ENCODE measurements at regions not wholly inside any gene's neighbourhood (a gene's known extent, or its start where the extent isn't known, plus 50 kb on each side); places are given as distances from the start of the nearest gene placed in this dataset.
"Not testable (repeated sequence)": the region's sequence is repeated elsewhere in the genome, so short reads cannot be mapped to it uniquely, and the experiment has no call there.

DNA sequence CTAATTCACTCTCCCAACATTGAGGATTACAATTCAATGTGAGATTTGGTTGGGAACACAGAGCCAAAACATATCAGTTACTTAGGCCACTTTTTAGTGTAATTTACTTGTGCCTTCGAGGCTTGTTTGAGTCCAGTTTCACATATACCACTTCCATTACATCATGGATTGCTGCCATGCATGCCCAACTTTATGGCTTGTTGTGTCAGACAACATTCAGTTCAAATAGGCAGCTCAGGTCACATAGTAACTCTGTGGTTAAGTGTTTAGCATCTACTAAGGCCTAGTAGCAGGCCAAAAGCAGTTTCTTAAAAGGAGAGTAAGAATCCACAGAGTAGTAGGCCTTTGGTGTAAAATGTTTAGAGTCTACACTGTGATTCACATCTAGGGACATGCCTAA is 164.3 kb upstream of the GMNC start:
- no peaks in the 10 kb centered on the region for H3K9me2 ChIP-seq (replicated peaks; ENCODE audit: insufficient read depth, low read length)
- H3K4me2 ChIP-seq (ENCODE audit: low read depth, low read length, poor library complexity, severe bottlenecking) = no peak overlapping the region
- DNase-seq = peak; percentile 29
- no peaks in the 10 kb centered on the region for H3K27me3 ChIP-seq (ENCODE audit: low read length)
- H3K36me3 ChIP-seq (ENCODE audit: insufficient read depth, low read length) = no peaks in the 10 kb centered on the region
- no peaks in the 10 kb centered on the region for H4K20me1 ChIP-seq (ENCODE audit: insufficient read depth, low read depth, low read length)
- no peaks in the 10 kb centered on the region for H3K4me1 ChIP-seq (ENCODE audit: low read length)
- no peak overlapping the region for H3K4me3 ChIP-seq (ENCODE audit: low read length)
- peaks cover 18% of the 10 kb centered on the region; the same call in 1 of the 2 replicates for H3K9me3 ChIP-seq (ENCODE audit: low read length)
- no peak overlapping the region for H2AFZ ChIP-seq (ENCODE audit: low read length)
- H3K27ac ChIP-seq (ENCODE audit: low read length) = no peak overlapping the region
- H3K9ac ChIP-seq (ENCODE audit: low read length) = no peak overlapping the region
- H3K79me2 ChIP-seq (ENCODE audit: low read length) = no peaks in the 10 kb centered on the region

DNA sequence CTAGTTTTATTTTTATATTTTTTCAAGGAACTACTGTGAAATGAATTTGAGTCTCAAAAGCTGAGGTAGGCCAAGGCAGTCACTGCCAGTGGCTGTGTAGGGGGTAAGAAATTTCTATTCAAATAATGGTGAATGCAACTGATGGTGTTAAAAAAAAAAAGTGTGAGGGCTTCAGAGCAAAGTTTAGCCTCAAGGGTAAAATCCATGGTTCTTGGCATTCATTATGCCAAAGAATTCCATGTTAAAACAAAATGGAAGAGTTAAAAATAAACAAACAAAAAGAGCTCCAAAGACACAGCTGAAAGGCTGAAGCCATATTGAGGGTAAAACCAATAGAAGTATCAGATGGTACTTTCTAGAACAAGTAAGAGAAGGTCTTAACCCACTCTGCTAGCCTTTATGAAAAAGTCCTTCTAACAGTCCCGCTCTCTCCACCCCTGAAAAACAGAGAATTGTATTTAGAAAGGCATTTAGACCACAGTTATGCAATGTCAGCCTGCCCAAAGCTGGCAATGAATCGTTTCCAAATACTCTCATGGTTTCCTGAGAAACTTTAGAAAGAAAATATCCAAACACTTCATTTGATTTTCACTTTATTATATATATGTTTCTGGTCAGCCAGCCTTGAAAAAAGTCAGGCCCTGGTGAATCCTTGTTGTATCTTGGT is 158.4 kb upstream of the GMNC start:
- H3K9me2 ChIP-seq (replicated peaks; ENCODE audit: insufficient read depth, low read length) = no peaks in the 10 kb centered on the region

DNA sequence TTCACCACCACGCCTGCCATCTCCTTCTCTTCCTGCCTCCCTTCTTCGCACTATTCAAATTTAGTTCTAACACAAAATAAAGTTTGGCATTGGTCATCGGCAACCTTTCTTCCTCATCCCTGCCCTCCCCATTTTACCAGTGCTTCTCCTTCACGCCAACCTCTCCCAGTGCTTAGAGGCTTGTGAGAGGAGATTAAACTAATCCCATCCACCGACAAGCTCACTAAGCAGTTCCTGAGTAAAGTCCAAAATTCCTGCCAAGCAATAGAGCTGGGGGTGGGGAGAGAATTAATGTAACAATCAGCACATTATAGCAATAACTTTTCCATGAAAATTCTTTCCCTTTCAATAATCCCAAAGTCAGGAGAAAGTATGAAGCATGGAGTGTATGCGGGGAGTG is 157.4 kb upstream of the GMNC start:
- Histone ChIP-seq H3K9me3 (ENCODE audit: low read length) (peaks cover 12% of the 10 kb centered on the region), H3K9ac (ENCODE audit: low read length) (no peak overlapping the region), H3K4me3 (ENCODE audit: low read length) (no peak overlapping the region), H2AFZ (ENCODE audit: low read length) (no peak overlapping the region), H4K20me1 (ENCODE audit: insufficient read depth, low read depth, low read length) (no peaks in the 10 kb centered on the region), H3K9me2 (replicated peaks; ENCODE audit: insufficient read depth, low read length) (no peaks in the 10 kb centered on the region), H3K36me3 (ENCODE audit: insufficient read depth, low read length) (no peaks in the 10 kb centered on the region), H3K27me3 (ENCODE audit: low read length) (no peaks in the 10 kb centered on the region), H3K4me1 (ENCODE audit: low read length) (no peaks in the 10 kb centered on the region), H3K27ac (ENCODE audit: low read length) (no peak overlapping the region), H3K4me2 (ENCODE audit: low read depth, low read length, poor library complexity, severe bottlenecking) (no peak overlapping the region), H3K79me2 (ENCODE audit: low read length) (no peaks in the 10 kb centered on the region)
- DNase-seq = no peak

More for the DNA sequence above, 158.4 kb upstream of the GMNC start:
- H3K79me2 ChIP-seq (ENCODE audit: low read length) = no peaks in the 10 kb centered on the region
- no peak overlapping the region for H3K27ac ChIP-seq (ENCODE audit: low read length)
- DNase-seq = no peak
- no peak overlapping the region for H2AFZ ChIP-seq (ENCODE audit: low read length)
- no peaks in the 10 kb centered on the region for H3K36me3 ChIP-seq (ENCODE audit: insufficient read depth, low read length)
- no peaks in the 10 kb centered on the region for H3K4me1 ChIP-seq (ENCODE audit: low read length)
- H3K4me3 ChIP-seq (ENCODE audit: low read length) = no peak overlapping the region
- peaks cover 18% of the 10 kb centered on the region for H3K9me3 ChIP-seq (ENCODE audit: low read length)
- no peak overlapping the region for H3K4me2 ChIP-seq (ENCODE audit: low read depth, low read length, poor library complexity, severe bottlenecking)
- no peak overlapping the region for H3K9ac ChIP-seq (ENCODE audit: low read length)
- no peaks in the 10 kb centered on the region for H3K27me3 ChIP-seq (ENCODE audit: low read length)
- no peaks in the 10 kb centered on the region for H4K20me1 ChIP-seq (ENCODE audit: insufficient read depth, low read depth, low read length)

- peaks cover 11% of the 10 kb centered on the region for H3K9me3 ChIP-seq (ENCODE audit: low read length)
- H2AFZ ChIP-seq (ENCODE audit: low read length); H3K27me3 ChIP-seq (ENCODE audit: low read length); H3K27ac ChIP-seq (ENCODE audit: low read length); H3K9me2 ChIP-seq (replicated peaks; ENCODE audit: insufficient read depth, low read length); H3K36me3 ChIP-seq (ENCODE audit: insufficient read depth, low read length); H3K9ac ChIP-seq (ENCODE audit: low read length); H3K4me3 ChIP-seq (ENCODE audit: low read length); H3K4me2 ChIP-seq (ENCODE audit: low read depth, low read length, poor library complexity, severe bottlenecking); H4K20me1 ChIP-seq (ENCODE audit: insufficient read depth, low read depth, low read length); H3K79me2 ChIP-seq (ENCODE audit: low read length); DNase-seq; H3K4me1 ChIP-seq (ENCODE audit: low read length): not testable (repeated sequence)
Observed at GRCh38 chr3:191015960-191016359, 153.5 kb upstream of the GMNC start.

DNA sequence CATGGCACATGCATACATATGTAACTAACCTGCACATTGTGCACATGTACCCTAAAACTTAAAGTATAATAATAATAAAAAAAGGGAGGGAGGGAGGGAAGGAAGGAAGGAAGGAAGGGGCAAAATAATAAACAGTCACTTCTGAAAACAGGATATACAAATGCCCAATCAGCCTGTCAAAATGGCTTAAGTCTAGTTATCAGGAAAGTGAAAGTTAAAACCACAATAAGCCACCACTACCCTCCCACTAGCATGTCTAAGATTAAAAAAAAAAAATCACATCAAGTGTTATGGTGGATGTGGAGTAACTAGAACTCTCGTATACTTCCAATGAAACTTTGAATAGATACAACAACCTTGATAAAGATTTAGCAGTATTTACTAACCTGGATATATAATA is 145.6 kb upstream of the GMNC start:
- no peaks in the 10 kb centered on the region for H3K79me2 ChIP-seq (ENCODE audit: low read length)
- no peak overlapping the region for H2AFZ ChIP-seq (ENCODE audit: low read length)

GRCh38 chr3:191005790-191006189 is 143.3 kb upstream of the GMNC start:
- no peaks in the 10 kb centered on the region for H3K4me1 ChIP-seq (ENCODE audit: low read length)
- no peak overlapping the region for H3K4me3 ChIP-seq (ENCODE audit: low read length)
- H3K9me3 ChIP-seq (ENCODE audit: low read length) = peaks cover 41% of the 10 kb centered on the region
- no peaks in the 10 kb centered on the region for H3K9me2 ChIP-seq (replicated peaks; ENCODE audit: insufficient read depth, low read length)
- H3K36me3 ChIP-seq (ENCODE audit: insufficient read depth, low read length) = no peaks in the 10 kb centered on the region
- H4K20me1 ChIP-seq (ENCODE audit: insufficient read depth, low read depth, low read length) = no peaks in the 10 kb centered on the region
- H3K27ac ChIP-seq (ENCODE audit: low read length) = no peak overlapping the region
- no peak overlapping the region for H3K4me2 ChIP-seq (ENCODE audit: low read depth, low read length, poor library complexity, severe bottlenecking)
- H2AFZ ChIP-seq (ENCODE audit: low read length) = no peak overlapping the region
- H3K79me2 ChIP-seq (ENCODE audit: low read length) = no peaks in the 10 kb centered on the region
- H3K27me3 ChIP-seq (ENCODE audit: low read length) = no peaks in the 10 kb centered on the region
- DNase-seq = no peak
- H3K9ac ChIP-seq (ENCODE audit: low read length) = no peak overlapping the region

More for the DNA sequence above, 145.6 kb upstream of the GMNC start:
- no peak overlapping the region for H3K27ac ChIP-seq (ENCODE audit: low read length)
- H3K9me3 ChIP-seq (ENCODE audit: low read length) = peaks cover 37% of the 10 kb centered on the region
- no peaks in the 10 kb centered on the region for H3K4me1 ChIP-seq (ENCODE audit: low read length)
- H3K9ac ChIP-seq (ENCODE audit: low read length) = no peak overlapping the region
- DNase-seq = no peak
- no peak overlapping the region for H3K4me2 ChIP-seq (ENCODE audit: low read depth, low read length, poor library complexity, severe bottlenecking)
- H3K36me3 ChIP-seq (ENCODE audit: insufficient read depth, low read length) = no peaks in the 10 kb centered on the region
- H4K20me1 ChIP-seq (ENCODE audit: insufficient read depth, low read depth, low read length) = no peaks in the 10 kb centered on the region
- H3K9me2 ChIP-seq (replicated peaks; ENCODE audit: insufficient read depth, low read length) = no peaks in the 10 kb centered on the region
- H3K4me3 ChIP-seq (ENCODE audit: low read length) = no peak overlapping the region
- no peaks in the 10 kb centered on the region for H3K27me3 ChIP-seq (ENCODE audit: low read length)

DNA sequence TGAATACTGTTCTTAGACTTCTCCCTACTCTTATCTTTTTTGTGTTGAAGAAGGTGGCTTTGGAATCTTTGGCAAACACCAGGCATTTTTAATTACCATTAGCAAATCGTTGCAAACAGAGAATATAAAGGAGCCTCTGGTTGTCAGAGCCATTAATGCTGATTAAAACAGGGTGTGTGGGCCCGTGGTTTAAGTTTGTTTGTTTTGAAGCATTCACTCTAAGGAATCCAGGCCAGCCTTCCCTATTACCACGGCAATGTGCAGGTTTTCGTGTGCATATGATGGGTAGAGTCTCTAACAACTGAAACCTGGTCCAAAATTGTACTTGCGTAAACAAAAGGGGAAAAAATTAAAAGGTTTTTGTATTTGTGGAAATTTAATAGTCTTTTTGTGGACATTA is 141.2 kb upstream of the GMNC start:
- no peaks in the 10 kb centered on the region for H3K4me1 ChIP-seq (ENCODE audit: low read length)
- no peaks in the 10 kb centered on the region for H3K27me3 ChIP-seq (ENCODE audit: low read length)
- no peak overlapping the region for H2AFZ ChIP-seq (ENCODE audit: low read length)
- H3K4me2 ChIP-seq (ENCODE audit: low read depth, low read length, poor library complexity, severe bottlenecking) = no peak overlapping the region
- H3K27ac ChIP-seq (ENCODE audit: low read length) = no peak overlapping the region
- H3K9me2 ChIP-seq (replicated peaks; ENCODE audit: insufficient read depth, low read length) = no peaks in the 10 kb centered on the region
- H3K36me3 ChIP-seq (ENCODE audit: insufficient read depth, low read length) = no peaks in the 10 kb centered on the region
- no peaks in the 10 kb centered on the region for H3K79me2 ChIP-seq (ENCODE audit: low read length)
- H3K9me3 ChIP-seq (ENCODE audit: low read length) = peaks cover 38% of the 10 kb centered on the region
- no peak for DNase-seq
- no peak overlapping the region for H3K9ac ChIP-seq (ENCODE audit: low read length)
- H4K20me1 ChIP-seq (ENCODE audit: insufficient read depth, low read depth, low read length) = no peaks in the 10 kb centered on the region
- H3K4me3 ChIP-seq (ENCODE audit: low read length) = no peak overlapping the region

DNA sequence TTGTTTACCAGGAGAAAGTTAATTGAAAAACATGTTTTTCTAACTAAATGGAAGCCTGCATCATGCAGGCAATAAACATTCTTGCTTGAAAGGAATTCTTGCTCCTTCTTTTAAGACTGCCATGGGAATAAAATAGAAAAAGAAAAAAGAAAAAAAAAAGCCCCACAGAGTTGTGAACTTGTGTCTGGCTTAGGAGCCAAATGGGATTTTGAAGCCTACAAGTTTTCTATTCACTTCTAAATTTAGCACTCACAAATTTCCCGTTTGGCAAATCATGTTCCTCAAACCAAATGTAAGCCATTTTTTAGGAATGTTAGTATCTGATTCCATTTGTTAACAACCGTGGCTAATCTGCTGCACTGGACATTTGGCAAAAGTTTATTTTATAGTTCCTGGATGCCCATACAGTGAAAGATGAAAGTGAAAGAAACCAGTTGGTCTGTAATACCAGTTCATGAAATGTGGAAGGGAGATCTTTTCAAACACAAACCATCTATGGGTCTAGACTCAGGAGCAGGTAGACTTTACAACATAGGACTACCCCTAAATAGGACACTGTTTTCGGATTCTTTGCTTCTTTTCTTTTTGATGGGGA is 133.8 kb upstream of the GMNC start:
- H2AFZ ChIP-seq (ENCODE audit: low read length) = no peak overlapping the region
- no peaks in the 10 kb centered on the region for H3K79me2 ChIP-seq (ENCODE audit: low read length)
- no peak overlapping the region for H3K4me3 ChIP-seq (ENCODE audit: low read length)
- no peak overlapping the region for H3K27ac ChIP-seq (ENCODE audit: low read length)
- H3K4me2 ChIP-seq (ENCODE audit: low read depth, low read length, poor library complexity, severe bottlenecking) = no peak overlapping the region
- H3K9ac ChIP-seq (ENCODE audit: low read length) = no peak overlapping the region
- no peaks in the 10 kb centered on the region for H3K27me3 ChIP-seq (ENCODE audit: low read length)
- H3K36me3 ChIP-seq (ENCODE audit: insufficient read depth, low read length) = no peaks in the 10 kb centered on the region
- DNase-seq = no peak
- no peaks in the 10 kb centered on the region for H3K9me2 ChIP-seq (replicated peaks; ENCODE audit: insufficient read depth, low read length)
- H3K4me1 ChIP-seq (ENCODE audit: low read length) = no peaks in the 10 kb centered on the region
- H4K20me1 ChIP-seq (ENCODE audit: insufficient read depth, low read depth, low read length) = no peaks in the 10 kb centered on the region
- peaks cover 49% of the 10 kb centered on the region for H3K9me3 ChIP-seq (ENCODE audit: low read length)

All from Karpas-422 (cell line).